HCT116 (cell line): ENCODE measurements at regions not wholly inside any gene's neighbourhood (a gene's known extent, or its start where the extent isn't known, plus 50 kb on each side); places are given as distances from the start of the nearest gene placed in this dataset.

Experiments used
- ATAC-seq: fragments of 200-7000 bp; cut with Tn5 transposase; 2 replicates; pipeline ENCODE4 v1.9.1; 2020; ENCODE audit warnings: mild to moderate bottlenecking, moderate library complexity
- BruUV-seq: library from RNA; stranded (reverse); fragments of 400-500 nt; replicated peaks from 2 replicates; lab custom pipeline; 2021; lab: Mats Ljungman, UMichigan
- CTCF ChIA-PET: fragments of 300-600 bp; sonication (Branson Sonifier 250); formaldehyde crosslinking; loops from one replicate; lab custom pipeline; 2021; ENCODE audit warnings: antibody characterized with exemption; lab: Charles Lee
- POLR2A ChIA-PET: fragments of 300-600, 350-600 bp; sonication (Branson Sonifier 250); formaldehyde crosslinking; loops from one replicate; lab custom pipeline; 2021; ENCODE audit warnings: antibody characterized with exemption; lab: Charles Lee
- RAD21 ChIA-PET, 2 experiments: fragments of 300-600 bp; sonication (Branson Sonifier 250); formaldehyde crosslinking; loops; one replicate each; lab custom pipeline; 2023; ENCODE audit warnings: low total read pairs in 2 of 2; ENCODE audit not compliant: uncharacterized antibody in 2 of 2, unreplicated experiment in 2 of 2, low non-redundant PET in 1 of 2; lab: Charles Lee
- DNase-seq: peaks from one replicate; pipeline ENCODE4 v3.0.0-alpha.2; 2010; ENCODE audit warnings: low read depth, low spot score
- H2AFZ ChIP-seq: fragments of 200-600 bp; shearing (Covaris generic), sonication (generic); 2 replicates; pipeline ENCODE4 v1.6.1; 2017; ENCODE audit warnings: low read depth, mixed run types, mixed read lengths, antibody characterized with exemption, low read length; ENCODE audit not compliant: poor library complexity, severe bottlenecking
- H3K27ac ChIP-seq: 2 replicates; pipeline ENCODE4 v1.5.1; 2012; ENCODE audit warnings: low read depth, low read length
- H3K27me3 ChIP-seq: fragments of 200-600 bp; sonication (generic); 2 replicates; pipeline ENCODE4 v1.6.1; 2016; ENCODE audit warnings: mixed run types, low read length, mixed read lengths; ENCODE audit not compliant: insufficient read depth
- H3K36me3 ChIP-seq, 2 experiments: fragments of 200-500 bp in 1 of 2; fragments of 200-600 bp in 1 of 2; sonication (Bioruptor generic) in 1 of 2; sonication (generic) in 1 of 2; 2 replicates each; pipeline versions ENCODE4 v1.5.1 to v1.6.1; 2014 to 2016; ENCODE audit warnings: low read length in 2 of 2, inconsistent platforms in 1 of 2, mixed read lengths in 1 of 2, mixed run types in 1 of 2; ENCODE audit not compliant: insufficient read depth in 2 of 2, control insufficient read depth in 1 of 2
- H3K4me1 ChIP-seq, 2 experiments: fragments of 200-600 bp in 1 of 2; sonication (generic) in 1 of 2; 2 replicates each; pipeline versions ENCODE4 v1.5.1 to v1.6.1; 2012 to 2017; ENCODE audit warnings: low read length in 2 of 2, inconsistent platforms in 1 of 2, mild to moderate bottlenecking in 1 of 2, mixed read lengths in 1 of 2, mixed run types in 1 of 2, moderate library complexity in 1 of 2; ENCODE audit not compliant: insufficient read depth in 2 of 2, control insufficient read depth in 1 of 2
- H3K4me2 ChIP-seq: fragments of 200-600 bp; sonication (generic); 2 replicates; pipeline ENCODE4 v1.6.1; 2017; ENCODE audit warnings: mixed run types, low read length, mixed read lengths
- H3K4me3 ChIP-seq, 2 experiments: fragments of 200-600 bp in 1 of 2; sonication (generic) in 1 of 2; replicated peaks in 1 of 2; 2 replicates each; pipeline ENCODE4 v1.5.1; 2011 to 2016; ENCODE audit warnings: low read length in 2 of 2, control low read depth in 1 of 2, low read depth in 1 of 2, mild to moderate bottlenecking in 1 of 2, mixed read lengths in 1 of 2, mixed run types in 1 of 2
- H3K79me2 ChIP-seq: fragments of 200-600 bp; sonication (generic); 2 replicates; pipeline ENCODE4 v1.6.1; 2017; ENCODE audit warnings: mild to moderate bottlenecking, mixed run types, low read length, moderate library complexity, mixed read lengths; ENCODE audit not compliant: insufficient read depth
- H3K9ac ChIP-seq: fragments of 200-600 bp; sonication (generic); 2 replicates; pipeline ENCODE4 v1.6.1; 2016; ENCODE audit warnings: low read length, mixed read lengths
- H3K9me2 ChIP-seq: fragments of 200-600 bp; sonication (generic), shearing (Covaris generic); 2 replicates; pipeline ENCODE4 v1.6.1; 2017; ENCODE audit warnings: mixed run types, mild to moderate bottlenecking, moderate library complexity; ENCODE audit not compliant: insufficient read depth
- H3K9me3 ChIP-seq, 2 experiments: fragments of 200-500 bp in 1 of 2; fragments of 200-600 bp in 1 of 2; sonication (Bioruptor generic) in 1 of 2; sonication (generic) in 1 of 2; 2 replicates each; pipeline ENCODE4 v1.6.1; 2014 to 2017; ENCODE audit warnings: low read length in 2 of 2, mixed read lengths in 2 of 2, inconsistent platforms in 1 of 2, low read depth in 1 of 2, mild to moderate bottlenecking in 1 of 2, mixed run types in 1 of 2, moderate library complexity in 1 of 2; ENCODE audit not compliant: control insufficient read depth in 1 of 2, insufficient read depth in 1 of 2
- H4K20me1 ChIP-seq: fragments of 200-600 bp; sonication (generic), shearing (Covaris generic); 2 replicates; pipeline ENCODE4 v1.6.1; 2017; ENCODE audit warnings: mixed run types, mild to moderate bottlenecking, moderate library complexity; ENCODE audit not compliant: insufficient read depth
- CBX3 ChIP-seq: IDR thresholded peaks from 2 replicates; pipeline ENCODE4 v1.6.1; 2012; ENCODE audit warnings: low read depth
- EGR1 ChIP-seq: IDR thresholded peaks from 2 replicates; pipeline ENCODE4 v1.6.1; 2012; ENCODE audit warnings: low read depth
- ELF1 ChIP-seq: IDR thresholded peaks from 2 replicates; pipeline ENCODE4 v1.6.1; 2012; ENCODE audit warnings: low read depth, borderline replicate concordance
- EZH2 ChIP-seq: fragments of 200-600 bp; sonication (generic); IDR thresholded peaks from 2 replicates; pipeline ENCODE4 v1.6.1; 2017; ENCODE audit warnings: antibody characterized with exemption, mixed run types
- FOSL1 ChIP-seq: IDR thresholded peaks from 2 replicates; pipeline ENCODE4 v1.6.1; 2012; ENCODE audit warnings: low read depth
- JUND ChIP-seq: IDR thresholded peaks from 2 replicates; pipeline ENCODE4 v1.6.1; 2012
- POLR2A ChIP-seq: IDR thresholded peaks from 2 replicates; pipeline ENCODE4 v1.7.0; 2011; ENCODE audit warnings: borderline replicate concordance; ENCODE audit not compliant: insufficient read depth, insufficient read length; ENCODE audit errors: extremely low read depth
- POLR2AphosphoS5 ChIP-seq: IDR thresholded peaks from 2 replicates; pipeline ENCODE4 v1.6.1; 2011; ENCODE audit warnings: mild to moderate bottlenecking, low read depth, low read length, moderate library complexity
- RAD21 ChIP-seq: IDR thresholded peaks from 2 replicates; pipeline ENCODE4 v1.6.1; 2012; ENCODE audit warnings: low read depth, mild to moderate bottlenecking
- SIN3A ChIP-seq: IDR thresholded peaks from 2 replicates; pipeline ENCODE4 v1.6.1; 2012; ENCODE audit warnings: low read depth
- SP1 ChIP-seq: IDR thresholded peaks from 2 replicates; pipeline ENCODE4 v1.6.1; 2012; ENCODE audit warnings: low read depth
- SRF ChIP-seq: IDR thresholded peaks from 2 replicates; pipeline ENCODE4 v1.6.1; 2012; ENCODE audit warnings: low read depth
- TCF7L2 ChIP-seq: IDR thresholded peaks from 2 replicates; pipeline ENCODE4 v1.7.0; 2011; ENCODE audit warnings: borderline replicate concordance, inconsistent platforms; ENCODE audit not compliant: insufficient read depth, insufficient read length; ENCODE audit errors: extremely low read depth
- YY1 ChIP-seq: IDR thresholded peaks from 2 replicates; pipeline ENCODE4 v1.6.1; 2011; ENCODE audit warnings: low read length, low read depth, moderate library complexity, mild to moderate bottlenecking; ENCODE audit not compliant: insufficient replicate concordance; ENCODE audit errors: extremely low read depth
- ZFX ChIP-seq: fragments of 450-650 bp; IDR thresholded peaks from 2 replicates; pipeline ENCODE4 v1.6.1; 2017
- intact Hi-C: fragments of 100-400 bp; cut with micrococcal nuclease; formaldehyde crosslinking; loops from 2 replicates; pipeline ENCODE4 v1.10.0; 2022
- TF ChIP-seq, protein P1 (sequence below), 3 experiments: fragments of 200-600 bp in 1 of 3; sonication (generic) in 1 of 3; IDR thresholded peaks in 2 of 3; conservative IDR thresholded peaks in 1 of 3; 2 replicates each; pipeline ENCODE4 v1.5.1; 2012 to 2017; ENCODE audit warnings: low read depth in 2 of 3, low read length in 2 of 3, antibody characterized with exemption in 1 of 3, borderline replicate concordance in 1 of 3, control low read depth in 1 of 3, mild to moderate bottlenecking in 1 of 3, mixed read lengths in 1 of 3, mixed run types in 1 of 3, moderate library complexity in 1 of 3; ENCODE audit not compliant: insufficient read depth in 1 of 3
- TF ChIP-seq, protein P2 (sequence below): IDR thresholded peaks from 2 replicates; pipeline ENCODE4 v1.6.1; 2012; ENCODE audit warnings: low read depth
- TF ChIP-seq, protein P3 (sequence below): IDR thresholded peaks from 2 replicates; pipeline ENCODE4 v1.6.1; 2012

DNA sequence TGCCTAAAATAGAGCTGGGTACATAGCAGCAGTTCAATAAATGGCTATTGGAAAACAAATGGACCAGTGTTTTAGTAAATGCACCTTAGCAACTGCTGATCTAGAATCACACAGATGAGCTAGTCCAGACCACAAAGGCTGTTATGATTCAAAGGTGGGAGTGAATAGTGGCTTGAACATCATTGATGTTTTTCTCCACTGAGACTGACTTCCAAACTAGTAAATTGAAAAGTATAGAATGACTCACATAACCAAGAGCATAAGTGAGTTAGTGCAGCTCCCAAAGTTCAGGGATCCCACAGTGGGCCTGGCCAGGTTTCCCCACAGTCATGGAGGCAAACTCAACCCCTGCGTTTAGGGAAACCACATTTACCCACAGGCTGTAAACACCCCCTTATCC, 106.7 kb upstream of the YPEL5 start:
- intact Hi-C loops = no loop called here

More for the DNA sequence above, 106.7 kb upstream of the YPEL5 start:
- Histone ChIP-seq H3K27ac (no peak overlapping the region), H3K9me3 (no peaks in the 10 kb centered on the region), H3K79me2 (no peaks in the 10 kb centered on the region), H4K20me1 (no peaks in the 10 kb centered on the region), H3K4me3 (no peak overlapping the region), H3K4me1 (no peaks in the 10 kb centered on the region), H3K9ac (no peak overlapping the region), H2AFZ (no peak overlapping the region), H3K27me3 (peaks cover 53% of the 10 kb centered on the region), H3K9me2 (no peaks in the 10 kb centered on the region)
- DNase-seq = no peak
- no peak for ATAC-seq
- RAD21 ChIA-PET = no interaction called here
- BruUV-seq = no TSS peak
- TF ChIP-seq, protein P1, sequence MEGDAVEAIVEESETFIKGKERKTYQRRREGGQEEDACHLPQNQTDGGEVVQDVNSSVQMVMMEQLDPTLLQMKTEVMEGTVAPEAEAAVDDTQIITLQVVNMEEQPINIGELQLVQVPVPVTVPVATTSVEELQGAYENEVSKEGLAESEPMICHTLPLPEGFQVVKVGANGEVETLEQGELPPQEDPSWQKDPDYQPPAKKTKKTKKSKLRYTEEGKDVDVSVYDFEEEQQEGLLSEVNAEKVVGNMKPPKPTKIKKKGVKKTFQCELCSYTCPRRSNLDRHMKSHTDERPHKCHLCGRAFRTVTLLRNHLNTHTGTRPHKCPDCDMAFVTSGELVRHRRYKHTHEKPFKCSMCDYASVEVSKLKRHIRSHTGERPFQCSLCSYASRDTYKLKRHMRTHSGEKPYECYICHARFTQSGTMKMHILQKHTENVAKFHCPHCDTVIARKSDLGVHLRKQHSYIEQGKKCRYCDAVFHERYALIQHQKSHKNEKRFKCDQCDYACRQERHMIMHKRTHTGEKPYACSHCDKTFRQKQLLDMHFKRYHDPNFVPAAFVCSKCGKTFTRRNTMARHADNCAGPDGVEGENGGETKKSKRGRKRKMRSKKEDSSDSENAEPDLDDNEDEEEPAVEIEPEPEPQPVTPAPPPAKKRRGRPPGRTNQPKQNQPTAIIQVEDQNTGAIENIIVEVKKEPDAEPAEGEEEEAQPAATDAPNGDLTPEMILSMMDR (IDR thresholded peaks at IDR 0.05 in 2 of 3, conservative IDR thresholded peaks at IDR 0.05 in 1 of 3; ENCODE audit: borderline replicate concordance in 1 of 3, insufficient read depth in 1 of 3, low read depth in 2 of 3, low read length in 2 of 3) = no peak
- TF ChIP-seq ELF1 = no peak
- TF ChIP-seq RAD21 = no peak
- no peak for TF ChIP-seq POLR2A
- no peak for TF ChIP-seq TCF7L2
- TF ChIP-seq FOSL1 = no peak
- no peak for TF ChIP-seq SP1
- no peak for TF ChIP-seq SIN3A
- no peak for TF ChIP-seq YY1
- TF ChIP-seq JUND = no peak
- no peak for TF ChIP-seq CBX3
- TF ChIP-seq POLR2AphosphoS5 = no peak
- no peak for TF ChIP-seq EZH2
- TF ChIP-seq ZFX = no peak
- TF ChIP-seq EGR1 = no peak
- TF ChIP-seq, protein P2, sequence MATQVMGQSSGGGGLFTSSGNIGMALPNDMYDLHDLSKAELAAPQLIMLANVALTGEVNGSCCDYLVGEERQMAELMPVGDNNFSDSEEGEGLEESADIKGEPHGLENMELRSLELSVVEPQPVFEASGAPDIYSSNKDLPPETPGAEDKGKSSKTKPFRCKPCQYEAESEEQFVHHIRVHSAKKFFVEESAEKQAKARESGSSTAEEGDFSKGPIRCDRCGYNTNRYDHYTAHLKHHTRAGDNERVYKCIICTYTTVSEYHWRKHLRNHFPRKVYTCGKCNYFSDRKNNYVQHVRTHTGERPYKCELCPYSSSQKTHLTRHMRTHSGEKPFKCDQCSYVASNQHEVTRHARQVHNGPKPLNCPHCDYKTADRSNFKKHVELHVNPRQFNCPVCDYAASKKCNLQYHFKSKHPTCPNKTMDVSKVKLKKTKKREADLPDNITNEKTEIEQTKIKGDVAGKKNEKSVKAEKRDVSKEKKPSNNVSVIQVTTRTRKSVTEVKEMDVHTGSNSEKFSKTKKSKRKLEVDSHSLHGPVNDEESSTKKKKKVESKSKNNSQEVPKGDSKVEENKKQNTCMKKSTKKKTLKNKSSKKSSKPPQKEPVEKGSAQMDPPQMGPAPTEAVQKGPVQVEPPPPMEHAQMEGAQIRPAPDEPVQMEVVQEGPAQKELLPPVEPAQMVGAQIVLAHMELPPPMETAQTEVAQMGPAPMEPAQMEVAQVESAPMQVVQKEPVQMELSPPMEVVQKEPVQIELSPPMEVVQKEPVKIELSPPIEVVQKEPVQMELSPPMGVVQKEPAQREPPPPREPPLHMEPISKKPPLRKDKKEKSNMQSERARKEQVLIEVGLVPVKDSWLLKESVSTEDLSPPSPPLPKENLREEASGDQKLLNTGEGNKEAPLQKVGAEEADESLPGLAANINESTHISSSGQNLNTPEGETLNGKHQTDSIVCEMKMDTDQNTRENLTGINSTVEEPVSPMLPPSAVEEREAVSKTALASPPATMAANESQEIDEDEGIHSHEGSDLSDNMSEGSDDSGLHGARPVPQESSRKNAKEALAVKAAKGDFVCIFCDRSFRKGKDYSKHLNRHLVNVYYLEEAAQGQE = no peak
- no peak for TF ChIP-seq SRF
- TF ChIP-seq, protein P3, sequence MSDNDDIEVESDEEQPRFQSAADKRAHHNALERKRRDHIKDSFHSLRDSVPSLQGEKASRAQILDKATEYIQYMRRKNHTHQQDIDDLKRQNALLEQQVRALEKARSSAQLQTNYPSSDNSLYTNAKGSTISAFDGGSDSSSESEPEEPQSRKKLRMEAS = no peak
- TF ChIP-seq, all 23 proteins: peak for 0
- H3K36me3 ChIP-seq = no peaks in the 10 kb centered on the region
- ChIA-PET POLR2A (no interaction called here), CTCF (no interaction called here)
- H3K4me2 ChIP-seq = no peak overlapping the region
